ENCODE measurements at regions not wholly inside any gene's neighbourhood (a gene's known extent, or its start where the extent isn't known, plus 50 kb on each side); places are given as distances from the start of the nearest gene placed in this dataset.

GRCh38 chr18:30106356-30106755 is 936.2 kb downstream of the DSC3 start:
- H3K4me1 ChIP-seq (ENCODE audit: insufficient read depth, low read length) = no peaks in the 10 kb centered on the region

More at GRCh38 chr18:30106356-30106755, 936.2 kb downstream of the DSC3 start:
- no peaks in the 10 kb centered on the region for H3K27me3 ChIP-seq (ENCODE audit: insufficient read depth, low read length)
- no peak overlapping the region for H4K91ac ChIP-seq (ENCODE audit: insufficient read length, low read depth, low read length)
- H4K20me1 ChIP-seq (ENCODE audit: control insufficient read depth, insufficient read depth, insufficient read length) = no peaks in the 10 kb centered on the region
- H3K79me1 ChIP-seq (ENCODE audit: insufficient read depth, low read depth, low read length, poor library complexity, severe bottlenecking) = no peaks in the 10 kb centered on the region
- no peaks in the 10 kb centered on the region for H3K36me3 Mint-ChIP-seq (ENCODE audit: insufficient read depth in 1 of 3, low read depth in 3 of 3)
- no peaks in the 10 kb centered on the region for H3K4me1 Mint-ChIP-seq
- H2BK12ac ChIP-seq (ENCODE audit: insufficient read length, low read depth, low read length) = no peak overlapping the region
- WGBS (ENCODE audit: extremely low coverage, insufficient read length, low lambda C conversion rate) = no CpG with 5 or more reads among the region's 1 CpG
- H2BK120ac ChIP-seq (ENCODE audit: low read depth, low read length, poor library complexity, severe bottlenecking) = no peak overlapping the region
- no peak overlapping the region for H2BK20ac ChIP-seq (ENCODE audit: low read depth, low read length, poor library complexity, severe bottlenecking)
- no peak overlapping the region for H3K4me3 Mint-ChIP-seq
- H3K4me2 ChIP-seq (ENCODE audit: insufficient read depth, insufficient read length, low read length) = no peak overlapping the region
- no peaks in the 10 kb centered on the region for H3K27me3 Mint-ChIP-seq (ENCODE audit: low read depth)
- no peak for TF ChIP-seq CTCF (conservative IDR thresholded peaks at IDR 0.05)
- H3K23me2 ChIP-seq (ENCODE audit: insufficient read length, low read depth, low read length, poor library complexity, severe bottlenecking) = no peaks in the 10 kb centered on the region
- no peak overlapping the region for H3K23ac ChIP-seq (ENCODE audit: insufficient read length, low read depth, low read length)
- DNase-seq = no peak
- H3K79me2 ChIP-seq (ENCODE audit: insufficient read depth, low read length) = no peaks in the 10 kb centered on the region
- no peak overlapping the region for H3K27ac Mint-ChIP-seq
- no peak overlapping the region for H3K14ac ChIP-seq (ENCODE audit: insufficient read depth, low read length)
- no peak overlapping the region for H2AK5ac ChIP-seq (ENCODE audit: insufficient read length, low read length)
- H3K56ac ChIP-seq (ENCODE audit: insufficient read length, low read depth, low read length) = no peak overlapping the region
- no peak overlapping the region for H3K9ac ChIP-seq (ENCODE audit: extremely low read depth, insufficient read length, low read length)
- H3K9me3 Mint-ChIP-seq = no peaks in the 10 kb centered on the region
- no peaks in the 10 kb centered on the region for H3K9me3 ChIP-seq (ENCODE audit: control insufficient read depth, low read depth, low read length)
- H2AFZ ChIP-seq (ENCODE audit: low read length) = no peak overlapping the region
- H4K5ac ChIP-seq (ENCODE audit: insufficient read length, low read depth, low read length) = no peak overlapping the region
- H3K4ac ChIP-seq (ENCODE audit: low read depth, low read length) = no peak overlapping the region
- H2BK5ac ChIP-seq (ENCODE audit: insufficient read length, low read length) = no peak overlapping the region
- H4K8ac ChIP-seq (replicated peaks; ENCODE audit: insufficient read length, low read depth, low read length) = no peak overlapping the region
- no peak overlapping the region for H3K18ac ChIP-seq (ENCODE audit: insufficient read length, low read depth, low read length)
- no peak overlapping the region for H3T11ph ChIP-seq (ENCODE audit: low read length)
- H3K27ac ChIP-seq (ENCODE audit: insufficient read length, low read depth, low read length) = no peak overlapping the region
- no peak overlapping the region for H2BK15ac ChIP-seq (ENCODE audit: low read depth, low read length)
